Nephron (organoid): ENCODE measurements at regions not wholly inside any gene's neighbourhood (a gene's known extent, or its start where the extent isn't known, plus 50 kb on each side); places are given as distances from the start of the nearest gene placed in this dataset.

Experiments
- H3K27ac Mint-ChIP-seq, 3 experiments: 2 replicates each; pipeline ENCODE4 v1.8.0; 2020; ENCODE audit warnings: mixed read lengths in 3 of 3, mild to moderate bottlenecking in 2 of 3, moderate library complexity in 1 of 3
- H3K27me3 Mint-ChIP-seq: 2 replicates; pipeline ENCODE4 v1.8.0; 2021; ENCODE audit warnings: low read depth, mild to moderate bottlenecking, moderate library complexity, mixed read lengths
- H3K36me3 Mint-ChIP-seq: 2 replicates; pipeline ENCODE4 v1.8.0; 2020; ENCODE audit warnings: low read depth, mixed read lengths
- H3K4me1 Mint-ChIP-seq: 2 replicates; pipeline ENCODE4 v1.8.0; 2020; ENCODE audit warnings: mixed read lengths
- H3K4me3 Mint-ChIP-seq, 3 experiments: 2 replicates each; pipeline ENCODE4 v1.8.0; 2020; ENCODE audit warnings: mild to moderate bottlenecking in 3 of 3, mixed read lengths in 3 of 3, moderate library complexity in 2 of 3
- H3K9me3 Mint-ChIP-seq: 2 replicates; pipeline ENCODE4 v1.8.0; 2020; ENCODE audit warnings: mixed read lengths
- TF ChIP-seq, protein P1 (sequence below), 3 experiments: fragments of 200-600 bp; sonication (generic); IDR thresholded peaks; one replicate each; pipeline ENCODE4 v1.5.0; 2021; ENCODE audit warnings: antibody characterized with exemption in 3 of 3; ENCODE audit not compliant: unreplicated experiment in 3 of 3

DNA sequence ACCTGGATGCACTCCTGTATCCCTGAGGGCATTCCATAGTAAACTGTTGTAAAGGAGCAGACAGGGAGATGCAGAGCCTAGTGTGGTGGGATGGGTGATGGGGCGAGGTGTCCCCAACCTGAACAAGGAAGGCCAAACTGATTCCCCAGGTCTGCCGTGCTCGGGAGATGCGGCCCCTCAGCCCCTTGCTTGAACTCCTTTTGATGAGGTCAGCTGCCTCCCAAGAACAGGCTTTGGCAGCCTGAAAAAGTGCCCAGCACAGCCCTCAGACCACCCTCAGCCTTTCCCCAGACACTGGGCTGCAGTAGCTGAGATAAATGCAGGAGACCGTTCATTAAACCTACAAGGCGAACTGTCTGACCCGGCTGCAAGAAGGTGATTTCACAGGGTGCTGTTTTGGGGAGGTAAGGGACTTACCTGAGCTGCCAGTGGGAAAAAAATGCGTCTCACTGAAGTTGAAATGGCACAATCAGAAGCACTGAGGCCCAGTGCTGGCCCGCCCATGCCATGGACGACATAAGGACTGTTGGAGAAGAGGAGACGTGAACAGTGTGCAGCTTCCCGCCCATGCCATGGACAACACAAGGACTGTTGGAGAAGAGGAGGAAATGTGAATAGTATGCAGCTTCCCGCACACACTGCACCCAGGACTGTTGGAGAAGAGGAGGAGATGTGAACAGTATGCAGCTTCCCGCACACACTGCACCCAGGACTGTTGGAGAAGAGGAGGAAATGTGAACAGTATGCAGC, 148.4 kb upstream of the FAM20C start:
- no peak overlapping the region for H3K4me3 Mint-ChIP-seq
- peaks cover 3% of the 10 kb centered on the region for H3K4me1 Mint-ChIP-seq
- TF ChIP-seq, protein P1, sequence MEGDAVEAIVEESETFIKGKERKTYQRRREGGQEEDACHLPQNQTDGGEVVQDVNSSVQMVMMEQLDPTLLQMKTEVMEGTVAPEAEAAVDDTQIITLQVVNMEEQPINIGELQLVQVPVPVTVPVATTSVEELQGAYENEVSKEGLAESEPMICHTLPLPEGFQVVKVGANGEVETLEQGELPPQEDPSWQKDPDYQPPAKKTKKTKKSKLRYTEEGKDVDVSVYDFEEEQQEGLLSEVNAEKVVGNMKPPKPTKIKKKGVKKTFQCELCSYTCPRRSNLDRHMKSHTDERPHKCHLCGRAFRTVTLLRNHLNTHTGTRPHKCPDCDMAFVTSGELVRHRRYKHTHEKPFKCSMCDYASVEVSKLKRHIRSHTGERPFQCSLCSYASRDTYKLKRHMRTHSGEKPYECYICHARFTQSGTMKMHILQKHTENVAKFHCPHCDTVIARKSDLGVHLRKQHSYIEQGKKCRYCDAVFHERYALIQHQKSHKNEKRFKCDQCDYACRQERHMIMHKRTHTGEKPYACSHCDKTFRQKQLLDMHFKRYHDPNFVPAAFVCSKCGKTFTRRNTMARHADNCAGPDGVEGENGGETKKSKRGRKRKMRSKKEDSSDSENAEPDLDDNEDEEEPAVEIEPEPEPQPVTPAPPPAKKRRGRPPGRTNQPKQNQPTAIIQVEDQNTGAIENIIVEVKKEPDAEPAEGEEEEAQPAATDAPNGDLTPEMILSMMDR (IDR thresholded peaks at IDR 0.05; ENCODE audit: unreplicated experiment in 3 of 3), result no peak
- H3K27ac Mint-ChIP-seq, result no peak overlapping the region
- peaks cover 41% of the 10 kb centered on the region for H3K27me3 Mint-ChIP-seq
- no peaks in the 10 kb centered on the region for H3K9me3 Mint-ChIP-seq
- no peaks in the 10 kb centered on the region for H3K36me3 Mint-ChIP-seq

DNA sequence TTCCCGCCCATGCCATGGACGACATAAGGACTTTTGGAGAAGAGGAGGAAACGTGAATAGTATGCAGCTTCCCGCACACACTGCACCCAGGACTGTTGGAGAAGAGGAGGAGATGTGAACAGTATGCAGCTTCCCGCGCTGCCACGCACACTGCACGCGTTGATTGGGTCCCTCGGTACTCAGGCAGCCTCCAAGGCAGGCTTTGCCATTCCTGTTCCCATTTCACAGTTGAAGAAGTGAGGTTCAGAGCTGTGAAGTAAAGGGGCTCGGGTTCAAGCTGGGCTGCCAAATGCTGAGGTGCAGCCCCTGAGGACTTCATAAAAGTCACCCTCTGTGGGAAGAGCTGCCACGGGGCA, 147.9 kb upstream of the FAM20C start:
- Mint-ChIP-seq H3K9me3 (no peaks in the 10 kb centered on the region), H3K4me3 (no peak overlapping the region), H3K27ac (no peak overlapping the region), H3K4me1 (peaks cover 3% of the 10 kb centered on the region), H3K36me3 (no peaks in the 10 kb centered on the region), H3K27me3 (peaks cover 41% of the 10 kb centered on the region)
- TF ChIP-seq, protein P1 (IDR thresholded peaks at IDR 0.05; ENCODE audit: unreplicated experiment in 3 of 3), result no peak

DNA sequence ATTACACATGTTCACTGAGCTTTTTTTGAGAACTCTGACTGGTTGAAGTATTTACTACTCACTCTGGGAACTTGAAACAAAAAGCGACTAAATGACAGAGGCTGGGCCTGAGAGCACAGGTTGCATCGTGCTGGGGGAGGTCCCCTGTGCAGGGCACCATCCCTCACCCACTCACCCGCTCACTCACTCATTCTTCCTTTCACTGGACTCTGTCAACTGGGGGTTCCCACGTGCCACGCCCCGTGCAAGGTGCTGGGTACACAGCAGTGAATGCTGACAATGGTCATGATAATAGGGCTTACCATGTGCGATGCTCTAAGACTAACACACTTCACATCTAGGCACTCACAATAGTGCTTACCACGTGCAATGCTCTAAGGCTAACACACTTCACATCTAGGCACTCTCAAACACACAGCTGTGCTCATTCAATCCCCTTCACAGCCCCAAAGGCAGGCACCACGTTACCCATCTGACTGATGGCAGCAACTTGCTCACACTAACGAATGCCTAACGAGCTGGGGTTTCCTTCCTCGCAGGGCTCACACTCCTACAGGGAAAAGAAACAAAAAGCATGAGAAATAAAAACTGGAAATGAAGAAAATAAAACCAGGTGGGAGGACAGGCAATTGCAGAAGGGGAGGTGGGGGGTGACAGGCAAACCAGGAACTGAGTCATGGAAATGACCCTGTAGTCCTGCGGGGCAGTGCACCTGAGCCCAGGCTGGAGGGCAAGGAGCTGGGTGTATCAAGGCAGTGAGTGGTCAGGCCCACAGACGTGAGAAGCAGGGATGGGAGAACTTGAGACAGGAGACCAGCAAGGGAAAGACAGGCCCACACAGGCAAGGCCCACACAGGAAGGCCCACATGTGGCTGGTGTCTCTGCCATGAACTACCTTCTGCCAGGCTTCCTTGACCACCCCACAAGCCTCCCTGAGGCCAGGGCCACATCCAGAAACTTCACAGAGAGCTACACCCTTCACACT, 147.0 kb upstream of the FAM20C start:
- Mint-ChIP-seq H3K4me3 (no peak overlapping the region), H3K27me3 (peaks cover 47% of the 10 kb centered on the region), H3K4me1 (peaks cover 3% of the 10 kb centered on the region), H3K36me3 (no peaks in the 10 kb centered on the region), H3K27ac (no peak overlapping the region), H3K9me3 (no peaks in the 10 kb centered on the region)
- TF ChIP-seq, protein P1 (IDR thresholded peaks at IDR 0.05; ENCODE audit: unreplicated experiment in 3 of 3), result no peak

DNA sequence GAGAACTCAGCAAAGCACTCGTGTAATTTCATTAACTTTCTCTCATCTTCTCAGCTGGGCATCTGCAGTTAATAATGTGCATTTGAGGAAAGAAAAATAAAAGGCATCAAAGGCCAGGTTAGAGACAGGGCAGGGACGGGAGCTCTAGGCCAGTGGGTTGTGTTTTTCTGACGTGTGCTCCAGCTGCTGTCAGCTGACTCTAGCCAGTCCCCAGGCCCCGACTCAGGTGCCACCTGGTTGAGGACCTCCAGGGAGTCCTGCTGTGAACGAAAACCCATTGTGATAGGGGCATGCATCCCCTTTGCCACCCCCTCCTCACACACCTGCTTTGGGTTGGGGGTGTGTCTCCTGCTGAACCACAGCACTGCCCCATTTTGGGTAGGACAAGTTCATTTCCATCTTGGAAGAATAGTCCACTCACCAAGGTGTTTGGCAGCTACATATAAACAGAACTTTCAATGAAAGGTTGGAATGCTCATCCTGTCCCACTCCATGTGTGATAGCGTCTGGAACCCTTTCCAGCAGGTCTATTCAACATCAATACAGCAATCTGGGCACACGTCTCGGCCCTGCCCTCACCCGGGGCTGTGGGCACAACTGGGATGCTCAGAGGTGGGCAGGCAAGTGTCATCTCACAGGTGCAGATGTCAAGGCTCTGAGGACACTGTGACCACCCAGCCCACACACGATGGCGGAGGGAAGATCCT, 146.1 kb upstream of the FAM20C start:
- Mint-ChIP-seq H3K36me3 (no peaks in the 10 kb centered on the region), H3K4me3 (no peak overlapping the region), H3K27ac (no peak overlapping the region)

DNA sequence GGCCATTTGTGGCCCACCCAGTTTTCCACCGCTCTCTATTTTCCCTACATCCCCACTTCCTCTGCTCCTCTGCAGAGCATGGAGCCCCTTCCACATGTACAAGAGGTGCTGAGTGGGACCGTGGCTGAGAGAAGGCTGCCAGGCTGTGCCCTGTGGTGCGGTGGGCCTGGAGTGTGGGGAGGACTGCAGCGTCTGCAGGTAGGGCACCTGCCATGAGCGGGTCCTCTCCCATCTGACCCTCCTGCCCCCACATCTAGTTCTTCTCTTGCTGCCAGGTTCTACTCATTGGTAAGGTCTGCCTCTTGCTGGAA, 145.6 kb upstream of the FAM20C start:
- no peak overlapping the region for H3K27ac Mint-ChIP-seq
- no peak overlapping the region for H3K4me3 Mint-ChIP-seq
- TF ChIP-seq, protein P1 (IDR thresholded peaks at IDR 0.05; ENCODE audit: unreplicated experiment in 3 of 3), result no peak
- peaks cover 5% of the 10 kb centered on the region for H3K9me3 Mint-ChIP-seq
- peaks cover 47% of the 10 kb centered on the region for H3K27me3 Mint-ChIP-seq
- no peaks in the 10 kb centered on the region for H3K36me3 Mint-ChIP-seq
- no peaks in the 10 kb centered on the region for H3K4me1 Mint-ChIP-seq

More for the DNA sequence above, 146.1 kb upstream of the FAM20C start:
- Mint-ChIP-seq H3K27me3 (peaks cover 51% of the 10 kb centered on the region), H3K9me3 (peaks cover 4% of the 10 kb centered on the region), H3K4me1 (peaks cover 3% of the 10 kb centered on the region)
- TF ChIP-seq, protein P1 (IDR thresholded peaks at IDR 0.05; ENCODE audit: unreplicated experiment in 3 of 3), result no peak
